HG02610 (cell line): ENCODE measurements at regions not wholly inside any gene's neighbourhood (a gene's known extent, or its start where the extent isn't known, plus 50 kb on each side); places are given as distances from the start of the nearest gene placed in this dataset.

Source experiments
- ATAC-seq: cut with Tn5 transposase; IDR thresholded peaks from one replicate; pipeline ENCODE4 v1.9.1; 2021; ENCODE audit warnings: mild to moderate bottlenecking, moderate library complexity; ENCODE audit not compliant: unreplicated experiment

DNA sequence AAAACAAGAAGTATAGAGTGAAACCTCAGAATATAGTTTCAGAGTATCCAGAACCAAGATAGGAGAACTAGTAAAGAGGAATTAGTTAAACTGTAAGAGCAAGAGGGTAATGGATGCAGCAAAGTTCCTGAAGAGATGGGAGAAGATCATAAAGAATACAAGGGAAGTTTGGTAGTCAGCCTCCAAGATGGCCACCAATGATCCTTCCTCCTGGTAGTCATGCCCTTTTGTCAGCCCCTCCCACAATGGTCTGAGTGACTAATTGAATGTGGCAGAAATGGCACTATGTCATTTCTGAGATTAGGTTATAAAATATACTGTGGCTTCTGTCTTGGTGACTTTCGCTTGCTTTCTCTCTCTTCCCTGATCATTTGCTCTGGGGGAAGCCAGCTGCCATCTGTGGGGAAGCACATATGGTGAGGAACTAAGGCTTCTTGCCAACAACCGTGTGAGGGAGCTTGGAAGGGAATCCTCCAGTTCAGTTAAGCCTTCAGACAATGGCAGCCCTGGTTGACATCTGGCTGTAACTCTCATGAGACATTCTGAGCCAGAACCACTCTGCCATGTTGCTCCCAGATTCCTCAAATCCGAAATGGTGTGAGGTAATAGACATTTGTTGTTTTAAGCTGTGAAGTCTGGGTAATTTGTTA lies 55.3 kb upstream of the AMN1 start:
- no peak for ATAC-seq

DNA sequence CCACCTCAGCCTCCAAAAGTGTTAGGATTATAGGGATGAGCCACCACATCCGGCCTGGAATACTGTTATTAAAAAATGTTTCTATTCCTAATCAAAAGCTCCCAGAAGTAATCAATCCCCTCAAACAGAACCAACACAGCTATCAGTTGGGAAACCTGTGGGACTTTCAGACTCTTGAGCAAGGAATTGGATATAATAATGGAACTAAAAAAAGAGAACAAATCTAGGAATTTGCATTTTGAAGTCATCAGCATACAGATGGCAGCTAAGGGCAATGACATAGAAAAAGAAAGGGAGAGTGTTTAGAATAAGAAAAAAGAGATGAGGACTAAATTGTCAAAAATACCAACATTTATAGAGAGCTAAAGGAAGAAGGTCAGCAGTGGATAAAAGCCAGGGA lies 54.7 kb upstream of the AMN1 start:
- no peak for ATAC-seq

DNA sequence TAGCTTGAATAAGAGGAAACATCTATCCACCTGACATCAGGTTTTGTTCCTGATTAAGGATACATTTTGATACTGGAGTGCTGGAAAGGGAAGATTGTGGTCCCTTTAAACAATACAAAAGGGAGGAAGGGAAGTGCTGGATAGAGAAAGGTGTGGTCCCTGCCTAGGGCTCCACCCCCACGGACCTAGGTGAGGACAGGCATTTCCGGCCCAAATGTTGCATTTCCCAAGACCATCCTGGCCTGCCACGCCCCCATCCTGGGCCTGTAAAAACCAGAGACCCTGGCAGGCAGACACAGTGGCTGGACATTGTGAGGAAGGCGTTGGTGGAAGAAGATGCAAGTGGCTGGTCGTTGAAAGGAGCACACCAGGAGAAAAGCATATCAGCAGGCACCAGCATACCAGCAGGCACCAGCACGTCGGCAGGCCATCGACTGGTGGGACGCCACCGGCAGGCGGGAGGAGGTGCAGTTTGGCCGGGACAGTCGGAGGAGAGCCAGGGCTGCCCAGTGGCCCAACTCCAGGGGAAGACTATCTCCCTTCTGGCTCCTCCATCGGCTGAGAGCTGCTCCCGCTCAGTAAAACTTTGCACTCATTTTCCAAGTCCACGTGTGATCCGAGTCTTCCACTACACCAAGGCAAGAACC lies 53.2 kb upstream of the AMN1 start:
- no peak for ATAC-seq

DNA sequence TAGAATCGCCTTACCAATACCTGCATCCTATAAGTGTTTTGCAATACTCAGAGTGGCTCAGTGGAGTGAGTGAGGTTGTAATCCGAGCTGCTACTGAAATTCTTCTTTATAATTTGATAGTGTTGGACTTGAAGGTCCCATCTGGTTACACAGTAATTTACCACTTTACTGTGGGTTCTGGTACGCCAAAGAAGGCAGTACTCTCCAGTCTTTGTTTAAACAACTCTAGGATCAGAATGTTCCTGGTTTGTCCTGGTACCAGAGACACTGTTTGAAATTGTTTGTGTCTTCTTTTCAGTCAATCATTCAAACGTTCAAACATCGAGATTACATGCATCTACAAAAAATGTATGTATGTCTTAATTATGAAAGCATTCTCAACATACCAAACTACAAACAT lies 51.3 kb upstream of the AMN1 start:
- ATAC-seq = no peak

DNA sequence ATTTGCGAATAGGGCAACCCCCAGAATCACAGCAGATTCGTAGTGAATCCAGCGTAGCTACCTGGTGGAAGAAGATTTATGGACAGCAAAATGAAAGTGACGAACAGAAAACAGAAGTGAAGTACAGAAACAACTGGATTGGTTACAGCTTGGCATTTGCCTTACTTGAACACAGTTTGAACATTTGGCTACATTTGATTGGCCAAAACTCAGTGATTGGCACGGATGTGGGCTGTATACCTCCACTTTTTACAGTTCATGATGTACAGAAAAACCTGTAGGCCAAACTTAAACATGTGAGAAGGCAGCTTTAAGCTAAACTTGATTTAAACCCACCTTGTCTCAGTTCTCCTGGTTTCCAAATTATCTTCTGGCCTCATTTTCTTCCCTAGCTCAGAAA lies 49.9 kb upstream of the AMN1 start:
- ATAC-seq = no peak
